Epithelial cell of proximal tubule (primary cell): ENCODE measurements at regions not wholly inside any gene's neighbourhood (a gene's known extent, or its start where the extent isn't known, plus 50 kb on each side); places are given as distances from the start of the nearest gene placed in this dataset.
"Not testable (repeated sequence)": the region's sequence is repeated elsewhere in the genome, so short reads cannot be mapped to it uniquely, and the experiment has no call there.

Experiments
- DNase-seq: peaks from one replicate; pipeline ENCODE4 v3.0.0-alpha.2; 2011; ENCODE audit warnings: low read depth
- H3K4me3 ChIP-seq: 2 replicates; pipeline ENCODE4 v1.5.1; 2011; ENCODE audit warnings: low read depth, mild to moderate bottlenecking, low read length
- CTCF ChIP-seq: conservative IDR thresholded peaks from 2 replicates; pipeline ENCODE4 v1.5.1; 2012; ENCODE audit warnings: low read depth, mild to moderate bottlenecking, low read length

DNA sequence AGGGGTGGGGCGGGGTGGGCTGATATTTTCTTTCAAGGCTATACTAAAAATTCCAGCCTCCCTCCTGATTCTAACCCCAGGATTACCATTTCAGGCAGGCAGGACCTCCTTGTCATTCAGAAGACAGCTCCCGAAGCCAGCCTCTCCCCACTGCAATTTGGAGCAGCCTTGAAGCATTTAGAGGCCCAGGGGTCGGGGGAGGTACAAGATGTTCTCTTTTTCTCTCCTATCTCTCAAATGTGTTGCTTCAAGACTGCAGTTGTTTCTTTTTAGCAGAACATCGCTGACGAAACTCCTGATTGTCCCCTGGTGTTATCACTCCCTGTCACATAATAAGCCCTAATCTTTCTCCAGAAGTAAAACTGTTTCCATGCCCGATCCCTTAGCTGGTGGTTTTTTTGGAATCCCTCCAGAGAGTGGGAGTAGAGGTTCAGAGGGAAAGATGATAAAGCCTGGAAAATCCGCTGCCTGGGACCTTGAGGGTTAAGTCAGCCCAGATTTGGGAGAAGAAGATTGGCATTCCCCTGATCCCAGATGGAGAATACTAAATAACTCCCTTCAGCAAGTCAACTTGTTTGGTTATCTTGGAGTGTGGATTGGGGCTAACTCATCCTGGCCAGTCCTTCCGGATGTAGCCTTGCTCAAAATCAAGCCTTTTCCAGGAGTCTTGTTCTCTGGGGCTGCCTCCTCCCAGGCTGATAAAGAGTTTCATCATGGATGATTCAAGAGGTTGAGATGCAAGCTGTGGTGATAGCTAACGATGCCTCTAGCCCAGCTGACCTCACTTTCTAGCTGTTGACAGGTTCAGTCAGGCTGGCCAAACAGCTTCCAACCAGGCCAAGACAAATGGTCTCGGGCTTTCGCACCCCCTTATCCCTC lies 71.3 kb downstream of the SOX9 start:
- DNase-seq: no peak
- H3K4me3 ChIP-seq: no peak overlapping the region
- no peak for TF ChIP-seq CTCF

- H3K4me3 ChIP-seq: no peak overlapping the region
- DNase-seq: no peak
- no peak for TF ChIP-seq CTCF
These were observed 72.0 kb downstream of the SOX9 start for GRCh38 chr17:72192800-72193192.

DNA sequence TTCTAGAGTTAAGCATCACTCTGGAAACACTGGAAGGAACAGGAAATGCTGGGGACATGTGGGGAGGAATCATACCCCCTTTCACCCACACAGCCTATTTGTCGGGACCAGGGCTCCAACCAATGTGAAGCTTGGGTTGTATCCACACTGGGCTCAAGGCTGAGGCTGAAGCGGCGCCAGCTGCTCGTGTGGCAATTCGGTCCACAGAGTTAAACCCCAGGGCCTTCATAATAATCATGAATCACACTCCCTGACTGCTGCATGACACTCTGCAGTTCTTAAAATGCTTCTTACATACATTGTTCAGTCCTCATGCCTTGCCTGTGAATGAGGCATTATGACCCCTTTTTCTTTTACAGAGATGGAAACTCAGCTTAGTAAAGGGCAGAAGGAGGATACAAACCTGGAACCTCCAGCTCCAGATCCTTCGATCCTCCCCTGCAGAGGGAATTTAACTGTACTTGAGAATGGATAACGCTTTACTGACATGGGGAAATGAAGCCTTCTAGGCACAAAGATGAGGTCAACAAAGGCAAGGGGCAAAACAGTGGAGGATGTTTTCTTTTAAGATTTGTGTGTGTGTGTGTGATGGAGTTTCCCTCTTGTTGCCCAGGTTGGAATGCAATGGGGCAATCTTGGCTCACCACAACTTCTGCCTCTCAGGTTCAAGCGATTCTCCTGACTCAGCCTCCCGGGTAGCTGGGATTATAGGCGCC lies 72.7 kb downstream of the SOX9 start:
- H3K4me3 ChIP-seq: no peak overlapping the region
- no peak for TF ChIP-seq CTCF
- DNase-seq: no peak

DNA sequence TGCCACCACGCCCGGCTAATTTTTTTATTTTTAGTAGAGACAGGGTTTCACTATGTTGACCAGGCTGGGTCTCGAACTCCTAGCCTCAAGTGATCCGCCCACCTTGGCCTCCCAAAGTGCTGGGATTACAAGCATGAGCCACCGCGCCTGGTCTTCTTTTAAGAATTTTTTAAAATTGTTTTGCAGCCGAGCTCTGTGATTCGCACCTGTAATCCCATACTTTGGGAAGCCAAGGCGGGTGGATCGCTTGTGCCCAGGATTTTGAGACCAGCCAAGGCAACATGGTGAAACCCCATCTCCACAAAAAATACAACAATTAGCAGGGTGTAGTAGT lies 73.3 kb downstream of the SOX9 start:
- not testable (repeated sequence) for DNase-seq

GRCh38 chr17:72199256-72199655 lies 78.4 kb downstream of the SOX9 start:
- no peak overlapping the region for H3K4me3 ChIP-seq
- TF ChIP-seq CTCF: no peak
- DNase-seq: no peak

More for the DNA sequence above, 73.3 kb downstream of the SOX9 start:
- H3K4me3 ChIP-seq: not testable (repeated sequence)

DNA sequence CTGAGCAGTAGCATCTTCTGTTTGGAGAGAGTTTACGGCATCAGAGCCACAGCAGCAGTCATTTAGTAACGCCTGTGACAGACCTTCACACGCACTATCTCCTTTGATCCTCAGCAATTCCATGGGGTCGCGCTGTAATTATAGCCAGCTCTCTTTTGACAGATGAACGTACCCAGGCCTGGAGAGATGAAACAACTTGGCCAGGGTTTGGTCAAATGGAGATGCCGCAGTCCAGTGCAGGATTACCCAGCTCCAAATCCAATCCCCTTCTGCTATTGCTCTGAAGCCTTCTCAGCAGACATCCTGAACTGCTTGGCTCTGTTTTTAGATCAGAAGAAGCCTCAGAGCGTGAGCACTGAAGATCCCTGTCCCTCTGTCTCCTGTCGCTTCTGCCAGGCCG lies 83.9 kb downstream of the SOX9 start:
- H3K4me3 ChIP-seq: no peak overlapping the region
- TF ChIP-seq CTCF: no peak
- DNase-seq: no peak

DNA sequence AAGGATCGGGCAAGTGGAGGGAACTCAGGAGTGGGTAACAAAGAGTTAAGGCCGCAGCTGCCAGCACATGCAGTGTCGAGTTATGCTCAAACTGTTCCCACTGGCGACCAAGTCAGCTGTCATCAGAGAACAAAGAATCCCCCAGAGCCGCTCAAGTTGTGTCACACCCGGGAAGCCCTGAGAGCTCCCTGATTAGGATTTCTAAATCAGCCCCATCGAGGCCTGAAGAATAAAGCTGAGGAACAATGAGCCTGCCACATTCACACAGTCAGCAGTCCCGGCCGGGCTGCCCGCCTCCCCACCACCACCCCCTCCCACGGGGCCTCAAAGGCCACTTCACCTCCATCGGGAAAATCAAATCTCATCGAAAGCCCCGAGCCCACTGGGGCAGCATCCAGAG lies 84.5 kb downstream of the SOX9 start:
- DNase-seq: no peak
- TF ChIP-seq CTCF: no peak
- no peak overlapping the region for H3K4me3 ChIP-seq
